ENCODE measurements at regions not wholly inside any gene's neighbourhood (a gene's known extent, or its start where the extent isn't known, plus 50 kb on each side); places are given as distances from the start of the nearest gene placed in this dataset.

GRCh38 chr5:3032513-3032912, 281.0 kb upstream of the IRX2 start:
- Histone ChIP-seq H3K4me1 (ENCODE audit: control insufficient read depth, insufficient read depth, low read length) (no peaks in the 10 kb centered on the region), H3K36me3 (ENCODE audit: control insufficient read depth, insufficient read depth, low read length) (no peaks in the 10 kb centered on the region), H3K27me3 (ENCODE audit: control insufficient read depth, insufficient read depth, low read length) (no peaks in the 10 kb centered on the region), H3K9ac (ENCODE audit: low read length) (no peak overlapping the region), H3K4me3 (ENCODE audit: low read depth, low read length) (no peak overlapping the region), H3K9me3 (ENCODE audit: control insufficient read depth, insufficient read depth, low read depth, low read length) (no peaks in the 10 kb centered on the region), H3K27ac (ENCODE audit: low read depth, low read length) (no peak overlapping the region)

DNA sequence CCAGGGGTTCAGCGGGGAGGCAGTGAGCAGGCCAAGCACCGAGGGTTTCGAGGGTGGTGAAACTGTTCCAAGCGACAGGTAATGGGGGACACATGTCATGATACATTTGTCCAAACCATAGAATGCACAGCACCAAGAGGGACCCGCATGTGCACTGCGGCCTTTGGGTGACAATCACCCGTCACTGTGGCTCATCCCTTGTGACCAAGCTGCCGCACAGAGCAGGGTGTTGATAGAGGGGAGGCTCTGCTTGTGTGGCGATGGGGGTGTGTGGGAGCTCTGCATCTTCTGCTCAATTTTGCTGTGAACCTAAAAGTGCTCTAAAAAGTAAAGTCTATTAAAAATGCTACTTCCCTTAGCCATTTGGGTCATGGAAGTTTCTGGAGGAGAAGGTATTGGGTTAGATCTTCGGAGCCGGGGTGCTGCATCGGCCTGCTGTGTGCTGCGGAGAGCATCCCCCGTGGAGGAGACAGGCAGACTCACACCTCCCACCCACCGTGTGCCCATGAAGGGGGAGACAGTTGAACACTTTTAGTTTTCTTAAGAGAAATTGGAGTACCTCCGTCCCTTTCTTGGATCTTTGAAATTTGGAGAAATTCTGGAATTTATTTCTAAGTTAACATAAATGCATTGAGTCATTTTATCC, 280.4 kb upstream of the IRX2 start:
- Histone ChIP-seq H3K27me3 (ENCODE audit: control insufficient read depth, insufficient read depth, low read length) (no peaks in the 10 kb centered on the region), H3K4me1 (ENCODE audit: control insufficient read depth, insufficient read depth, low read length) (no peaks in the 10 kb centered on the region), H3K9me3 (ENCODE audit: control insufficient read depth, insufficient read depth, low read depth, low read length) (no peaks in the 10 kb centered on the region), H3K27ac (ENCODE audit: low read depth, low read length) (no peak overlapping the region), H3K36me3 (ENCODE audit: control insufficient read depth, insufficient read depth, low read length) (no peaks in the 10 kb centered on the region), H3K4me3 (ENCODE audit: low read depth, low read length) (no peak overlapping the region), H3K9ac (ENCODE audit: low read length) (no peak overlapping the region)

DNA sequence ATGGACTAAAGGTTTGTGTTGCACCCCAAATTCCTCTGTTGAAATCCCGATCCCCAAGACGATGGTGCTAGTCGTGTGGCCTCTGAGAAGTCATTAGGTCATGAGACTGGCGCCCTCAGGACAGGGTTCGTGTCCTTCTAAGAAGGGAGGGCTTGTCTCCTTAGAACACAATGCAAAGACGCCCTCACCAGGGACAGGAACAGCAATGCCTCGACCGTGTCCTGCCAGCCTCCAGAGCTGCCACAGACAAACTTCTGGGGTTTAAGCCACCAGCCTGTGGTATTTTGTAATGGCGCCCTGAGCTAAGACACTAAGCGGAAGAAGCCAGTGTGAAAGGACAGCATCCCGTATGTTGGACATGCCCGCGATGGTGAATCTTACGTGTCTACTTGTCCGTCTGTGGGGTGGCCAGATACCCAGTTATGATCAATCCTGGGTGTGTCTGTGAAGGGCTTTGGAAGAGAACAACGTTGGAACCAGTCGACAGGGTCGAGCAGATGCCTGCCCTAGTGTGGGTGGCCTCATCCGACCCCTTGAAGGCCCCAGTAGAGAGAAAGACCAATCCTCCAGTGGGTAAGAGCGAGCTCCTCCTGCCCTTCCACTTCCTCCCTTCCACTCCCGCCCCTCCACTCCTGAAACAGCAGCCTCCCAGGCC, 279.2 kb upstream of the IRX2 start:
- Histone ChIP-seq H3K4me3 (ENCODE audit: low read depth, low read length) (no peak overlapping the region), H3K27ac (ENCODE audit: low read depth, low read length) (no peak overlapping the region), H3K9ac (ENCODE audit: low read length) (no peak overlapping the region), H3K27me3 (ENCODE audit: control insufficient read depth, insufficient read depth, low read length) (no peaks in the 10 kb centered on the region), H3K9me3 (ENCODE audit: control insufficient read depth, insufficient read depth, low read depth, low read length) (no peaks in the 10 kb centered on the region), H3K4me1 (ENCODE audit: control insufficient read depth, insufficient read depth, low read length) (no peaks in the 10 kb centered on the region), H3K36me3 (ENCODE audit: control insufficient read depth, insufficient read depth, low read length) (no peaks in the 10 kb centered on the region)

GRCh38 chr5:3029396-3029795, 277.9 kb upstream of the IRX2 start:
- H3K9ac ChIP-seq (ENCODE audit: low read length): no peak overlapping the region
- no peak overlapping the region for H3K27ac ChIP-seq (ENCODE audit: low read depth, low read length)
- no peaks in the 10 kb centered on the region for H3K36me3 ChIP-seq (ENCODE audit: control insufficient read depth, insufficient read depth, low read length)
- H3K4me3 ChIP-seq (ENCODE audit: low read depth, low read length): no peak overlapping the region
- no peaks in the 10 kb centered on the region for H3K9me3 ChIP-seq (ENCODE audit: control insufficient read depth, insufficient read depth, low read depth, low read length)
- no peaks in the 10 kb centered on the region for H3K27me3 ChIP-seq (ENCODE audit: control insufficient read depth, insufficient read depth, low read length)
- H3K4me1 ChIP-seq (ENCODE audit: control insufficient read depth, insufficient read depth, low read length): no peaks in the 10 kb centered on the region

GRCh38 chr5:3027866-3028635, 276.6 kb upstream of the IRX2 start:
- Histone ChIP-seq H3K4me3 (ENCODE audit: low read depth, low read length) (no peak overlapping the region), H3K4me1 (ENCODE audit: control insufficient read depth, insufficient read depth, low read length) (no peaks in the 10 kb centered on the region), H3K27ac (ENCODE audit: low read depth, low read length) (no peak overlapping the region), H3K27me3 (ENCODE audit: control insufficient read depth, insufficient read depth, low read length) (no peaks in the 10 kb centered on the region), H3K9ac (ENCODE audit: low read length) (no peak overlapping the region), H3K9me3 (ENCODE audit: control insufficient read depth, insufficient read depth, low read depth, low read length) (no peaks in the 10 kb centered on the region), H3K36me3 (ENCODE audit: control insufficient read depth, insufficient read depth, low read length) (no peaks in the 10 kb centered on the region)

GRCh38 chr5:3027185-3027865, 275.8 kb upstream of the IRX2 start:
- no peak overlapping the region for H3K4me3 ChIP-seq (ENCODE audit: low read depth, low read length)
- H3K36me3 ChIP-seq (ENCODE audit: control insufficient read depth, insufficient read depth, low read length): no peaks in the 10 kb centered on the region
- H3K9me3 ChIP-seq (ENCODE audit: control insufficient read depth, insufficient read depth, low read depth, low read length): no peaks in the 10 kb centered on the region
- H3K9ac ChIP-seq (ENCODE audit: low read length): no peak overlapping the region
- no peaks in the 10 kb centered on the region for H3K27me3 ChIP-seq (ENCODE audit: control insufficient read depth, insufficient read depth, low read length)
- H3K27ac ChIP-seq (ENCODE audit: low read depth, low read length): no peak overlapping the region
- H3K4me1 ChIP-seq (ENCODE audit: control insufficient read depth, insufficient read depth, low read length): no peaks in the 10 kb centered on the region

GRCh38 chr5:3026651-3027050, 275.2 kb upstream of the IRX2 start:
- Histone ChIP-seq H3K9ac (ENCODE audit: low read length) (no peak overlapping the region), H3K36me3 (ENCODE audit: control insufficient read depth, insufficient read depth, low read length) (no peaks in the 10 kb centered on the region), H3K4me1 (ENCODE audit: control insufficient read depth, insufficient read depth, low read length) (no peaks in the 10 kb centered on the region), H3K27ac (ENCODE audit: low read depth, low read length) (no peak overlapping the region), H3K27me3 (ENCODE audit: control insufficient read depth, insufficient read depth, low read length) (no peaks in the 10 kb centered on the region), H3K9me3 (ENCODE audit: control insufficient read depth, insufficient read depth, low read depth, low read length) (no peaks in the 10 kb centered on the region), H3K4me3 (ENCODE audit: low read depth, low read length) (no peak overlapping the region)

GRCh38 chr5:3026099-3026498, 274.6 kb upstream of the IRX2 start:
- no peaks in the 10 kb centered on the region for H3K4me1 ChIP-seq (ENCODE audit: control insufficient read depth, insufficient read depth, low read length)
- H3K36me3 ChIP-seq (ENCODE audit: control insufficient read depth, insufficient read depth, low read length): no peaks in the 10 kb centered on the region
- no peaks in the 10 kb centered on the region for H3K9me3 ChIP-seq (ENCODE audit: control insufficient read depth, insufficient read depth, low read depth, low read length)

GRCh38 chr5:3025392-3025791, 273.9 kb upstream of the IRX2 start:
- H3K9ac ChIP-seq (ENCODE audit: low read length): no peak overlapping the region
- H3K4me3 ChIP-seq (ENCODE audit: low read depth, low read length): no peak overlapping the region
- H3K27me3 ChIP-seq (ENCODE audit: control insufficient read depth, insufficient read depth, low read length): no peaks in the 10 kb centered on the region
- no peak overlapping the region for H3K27ac ChIP-seq (ENCODE audit: low read depth, low read length)
- no peaks in the 10 kb centered on the region for H3K9me3 ChIP-seq (ENCODE audit: control insufficient read depth, insufficient read depth, low read depth, low read length)
- no peaks in the 10 kb centered on the region for H3K36me3 ChIP-seq (ENCODE audit: control insufficient read depth, insufficient read depth, low read length)
- no peaks in the 10 kb centered on the region for H3K4me1 ChIP-seq (ENCODE audit: control insufficient read depth, insufficient read depth, low read length)

More at GRCh38 chr5:3026099-3026498, 274.6 kb upstream of the IRX2 start:
- H3K9ac ChIP-seq (ENCODE audit: low read length): no peak overlapping the region
- no peak overlapping the region for H3K4me3 ChIP-seq (ENCODE audit: low read depth, low read length)
- H3K27ac ChIP-seq (ENCODE audit: low read depth, low read length): no peak overlapping the region
- no peaks in the 10 kb centered on the region for H3K27me3 ChIP-seq (ENCODE audit: control insufficient read depth, insufficient read depth, low read length)

DNA sequence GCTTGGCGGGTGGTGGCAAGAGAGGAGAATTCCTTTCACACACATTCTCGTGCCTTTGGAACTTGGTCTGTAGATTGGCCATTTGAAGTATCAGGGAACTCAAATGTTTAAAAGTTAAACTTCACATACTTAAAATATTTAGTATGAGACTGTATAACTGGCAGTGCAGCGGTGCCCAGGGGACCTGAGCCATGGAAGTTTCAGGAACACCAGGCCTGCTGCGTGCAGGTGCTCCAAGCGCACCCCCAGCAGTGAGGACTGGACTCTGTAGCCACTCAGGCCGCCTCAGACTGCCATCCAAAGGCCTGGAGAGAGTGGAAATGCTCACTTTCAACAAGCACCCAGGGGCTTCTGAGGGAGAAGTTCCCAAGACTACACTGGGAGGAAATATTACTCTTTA, 273.5 kb upstream of the IRX2 start:
- H3K27me3 ChIP-seq (ENCODE audit: control insufficient read depth, insufficient read depth, low read length): no peaks in the 10 kb centered on the region

DNA sequence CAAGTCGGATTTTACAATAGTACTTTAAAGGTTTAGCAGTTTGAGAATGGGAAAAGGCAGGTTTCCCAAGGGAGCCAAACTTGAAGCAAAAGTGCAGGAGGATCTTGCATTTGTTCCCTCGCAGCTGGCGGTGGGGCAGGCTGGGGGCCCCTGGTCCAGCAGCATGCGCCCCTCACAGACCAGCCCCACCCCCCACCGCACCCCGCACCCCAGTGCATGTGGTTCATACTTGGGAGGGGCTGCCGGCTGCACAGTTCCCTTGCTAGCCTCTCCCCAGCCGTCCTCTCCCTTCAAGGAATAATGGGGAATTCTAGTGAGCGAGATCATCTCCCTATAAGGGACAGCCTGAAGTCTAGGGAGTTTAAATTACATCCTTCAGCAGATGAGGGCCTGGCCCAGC, 273.1 kb upstream of the IRX2 start:
- Histone ChIP-seq H3K36me3 (ENCODE audit: control insufficient read depth, insufficient read depth, low read length) (no peaks in the 10 kb centered on the region), H3K4me1 (ENCODE audit: control insufficient read depth, insufficient read depth, low read length) (no peaks in the 10 kb centered on the region), H3K27ac (ENCODE audit: low read depth, low read length) (no peak overlapping the region), H3K9ac (ENCODE audit: low read length) (no peak overlapping the region), H3K27me3 (ENCODE audit: control insufficient read depth, insufficient read depth, low read length) (no peaks in the 10 kb centered on the region), H3K9me3 (ENCODE audit: control insufficient read depth, insufficient read depth, low read depth, low read length) (no peaks in the 10 kb centered on the region), H3K4me3 (ENCODE audit: low read depth, low read length) (no peak overlapping the region)

More for the DNA sequence above, 273.5 kb upstream of the IRX2 start:
- Histone ChIP-seq H3K4me1 (ENCODE audit: control insufficient read depth, insufficient read depth, low read length) (no peaks in the 10 kb centered on the region), H3K9ac (ENCODE audit: low read length) (no peak overlapping the region), H3K4me3 (ENCODE audit: low read depth, low read length) (no peak overlapping the region), H3K36me3 (ENCODE audit: control insufficient read depth, insufficient read depth, low read length) (no peaks in the 10 kb centered on the region), H3K27ac (ENCODE audit: low read depth, low read length) (no peak overlapping the region), H3K9me3 (ENCODE audit: control insufficient read depth, insufficient read depth, low read depth, low read length) (no peaks in the 10 kb centered on the region)
